Endodermal cell (in vitro differentiated cells): ENCODE measurements at regions not wholly inside any gene's neighbourhood (a gene's known extent, or its start where the extent isn't known, plus 50 kb on each side); places are given as distances from the start of the nearest gene placed in this dataset.
"Not testable (repeated sequence)": the region's sequence is repeated elsewhere in the genome, so short reads cannot be mapped to it uniquely, and the experiment has no call there.

ENCODE experiments used
- DNase-seq: peaks from one replicate; pipeline ENCODE4 v3.0.0-alpha.2; 2017
- H3K27ac ChIP-seq: 2 replicates; pipeline ENCODE4 v1.5.1; 2013; ENCODE audit warnings: mild to moderate bottlenecking, low read depth, low read length, moderate library complexity
- H3K27me3 ChIP-seq: 2 replicates; pipeline ENCODE4 v1.6.1; 2013; ENCODE audit warnings: mild to moderate bottlenecking, low read length, moderate library complexity; ENCODE audit not compliant: insufficient read depth, control insufficient read depth, poor library complexity, severe bottlenecking
- H3K36me3 ChIP-seq: 2 replicates; pipeline ENCODE4 v1.7.0; 2013; ENCODE audit warnings: mild to moderate bottlenecking, low read length, moderate library complexity; ENCODE audit not compliant: control insufficient read depth, insufficient read depth
- H3K4me1 ChIP-seq: one replicate; pipeline ENCODE4 v1.7.0; 2013; ENCODE audit warnings: low read length; ENCODE audit not compliant: control insufficient read depth, insufficient read depth
- H3K4me3 ChIP-seq: 2 replicates; pipeline ENCODE4 v1.5.1; 2013; ENCODE audit warnings: mild to moderate bottlenecking, low read length, moderate library complexity
- H3K9ac ChIP-seq: 2 replicates; pipeline ENCODE4 v1.6.1; 2013; ENCODE audit warnings: mild to moderate bottlenecking, low read length, moderate library complexity; ENCODE audit not compliant: poor library complexity, severe bottlenecking; ENCODE audit errors: extremely low read depth
- H3K9me3 ChIP-seq: 2 replicates; pipeline ENCODE4 v1.6.1; 2013; ENCODE audit warnings: mild to moderate bottlenecking, low read length, moderate library complexity; ENCODE audit not compliant: control insufficient read depth
- H3K27ac Mint-ChIP-seq: 2 replicates; pipeline ENCODE4 v1.8.0; 2020; ENCODE audit warnings: mixed read lengths
- H3K27me3 Mint-ChIP-seq: 2 replicates; pipeline ENCODE4 v1.8.0; 2021; ENCODE audit warnings: mild to moderate bottlenecking, mixed read lengths; ENCODE audit not compliant: insufficient read depth
- H3K36me3 Mint-ChIP-seq: 2 replicates; pipeline ENCODE4 v1.8.0; 2020; ENCODE audit warnings: low read depth, mixed read lengths
- H3K4me1 Mint-ChIP-seq: 2 replicates; pipeline ENCODE4 v1.8.0; 2020; ENCODE audit warnings: mixed read lengths
- H3K4me3 Mint-ChIP-seq: 2 replicates; pipeline ENCODE4 v1.8.0; 2020; ENCODE audit warnings: mild to moderate bottlenecking, moderate library complexity, mixed read lengths
- H3K9me3 Mint-ChIP-seq: 2 replicates; pipeline ENCODE4 v1.8.0; 2020; ENCODE audit warnings: mild to moderate bottlenecking, mixed read lengths
- CTCF ChIP-seq: fragments of 200-600 bp; sonication (generic); conservative IDR thresholded peaks from 2 replicates; pipeline ENCODE4 v1.5.0; 2021; ENCODE audit warnings: antibody characterized with exemption, mild to moderate bottlenecking
- WGBS, 2 experiments: methylation state at CpG; one replicate each; pipeline versions ENCODE4 v1.1.5 to v1.1.7; 2013; ENCODE audit warnings: missing lambda C conversion rate in 2 of 2, mixed read lengths in 1 of 2; ENCODE audit not compliant: insufficient coverage in 1 of 2, insufficient read length in 1 of 2; 5-methylcytosine and 5-hydroxymethylcytosine counted together

DNA sequence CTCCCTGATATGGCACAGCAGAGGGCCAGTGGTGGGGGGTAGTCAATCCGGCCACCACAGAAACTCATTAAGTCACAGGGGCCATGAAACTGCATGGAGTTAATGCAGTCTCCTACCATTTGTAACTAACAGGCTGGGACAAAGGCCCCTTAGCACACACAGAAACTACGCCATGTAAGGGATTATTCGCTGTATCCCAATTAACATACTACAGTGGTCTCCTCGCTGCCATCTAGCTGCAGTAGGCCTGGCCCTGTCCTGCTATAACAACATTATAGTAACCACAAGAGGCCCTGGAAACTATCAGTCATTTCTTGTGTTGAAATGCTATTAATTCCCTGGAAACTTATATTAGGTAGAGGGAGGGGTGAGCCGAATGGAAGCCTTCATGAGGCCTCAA, 72.3 kb upstream of the CCN2 start:
- Mint-ChIP-seq H3K4me3 (no peak overlapping the region), H3K36me3 (no peaks in the 10 kb centered on the region), H3K27me3 (no peaks in the 10 kb centered on the region), H3K27ac (no peak overlapping the region), H3K4me1 (peaks cover 11% of the 10 kb centered on the region), H3K9me3 (no peaks in the 10 kb centered on the region)
- no peaks in the 10 kb centered on the region for H3K36me3 ChIP-seq
- 85% methylated on average over 5 of the region's 5 CpGs; no CpG with 5 or more reads in 1 of the 2 experiments for WGBS, 2 experiments
- no peaks in the 10 kb centered on the region for H3K27me3 ChIP-seq
- no peak overlapping the region for H3K9ac ChIP-seq
- peak; percentile 64 for TF ChIP-seq CTCF
- H3K4me3 ChIP-seq = no peak overlapping the region
- peak overlapping the region; percentile 29 for H3K27ac ChIP-seq
- no peaks in the 10 kb centered on the region for H3K4me1 ChIP-seq
- no peaks in the 10 kb centered on the region for H3K9me3 ChIP-seq
- DNase-seq = peak; percentile 63

DNA sequence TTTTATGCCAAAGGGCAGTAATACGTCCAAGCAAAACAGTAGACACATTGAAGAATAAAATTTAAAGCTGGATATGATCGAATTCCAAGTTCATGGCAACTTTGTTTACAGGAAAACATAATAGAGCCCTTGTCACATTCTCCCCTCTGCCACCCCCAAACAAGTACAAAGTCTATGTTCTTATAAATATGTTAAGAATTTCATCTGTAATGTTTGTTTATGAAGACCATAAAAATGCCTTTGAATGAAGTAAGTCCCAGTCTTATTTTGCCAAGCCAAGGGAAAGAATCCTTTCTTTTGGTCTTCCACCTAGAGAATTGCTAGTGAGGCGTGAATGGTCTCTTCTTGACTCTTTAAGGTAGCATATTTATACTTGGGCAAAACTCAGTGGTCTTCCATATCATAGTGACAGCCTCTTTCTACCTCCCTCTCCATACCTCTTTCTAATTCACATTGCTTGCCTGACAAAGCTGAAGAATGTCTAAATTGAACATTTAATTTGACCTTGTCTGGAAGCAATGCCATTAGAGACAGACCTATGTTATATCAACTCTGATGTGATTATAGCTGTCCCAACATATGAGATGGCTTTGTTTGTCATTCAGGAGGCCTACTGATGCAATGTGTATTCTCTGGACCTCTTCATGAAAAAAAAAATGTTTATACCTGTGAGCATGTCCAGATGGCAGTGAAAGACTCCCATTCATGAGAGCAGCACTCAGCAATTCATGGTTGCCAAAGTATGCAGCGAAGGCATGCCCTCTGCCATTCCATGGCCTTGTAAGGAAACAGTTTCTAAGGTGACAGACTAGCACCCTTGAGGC, 70.6 kb upstream of the CCN2 start:
- H3K36me3 Mint-ChIP-seq = no peaks in the 10 kb centered on the region
- Histone ChIP-seq H3K4me1 (no peaks in the 10 kb centered on the region), H3K27ac (peak overlapping the region; percentile 42), H3K9me3 (no peaks in the 10 kb centered on the region), H3K27me3 (no peaks in the 10 kb centered on the region), H3K36me3 (no peaks in the 10 kb centered on the region), H3K4me3 (no peak overlapping the region), H3K9ac (no peak overlapping the region)
- H3K4me3 Mint-ChIP-seq = no peak overlapping the region
- TF ChIP-seq CTCF = no peak
- peaks cover 11% of the 10 kb centered on the region for H3K4me1 Mint-ChIP-seq
- no peak overlapping the region for H3K27ac Mint-ChIP-seq
- DNase-seq = peak; percentile 53
- no peaks in the 10 kb centered on the region for H3K9me3 Mint-ChIP-seq
- no peaks in the 10 kb centered on the region for H3K27me3 Mint-ChIP-seq
- 89 to 93% methylated on average over 2 to 4 of the region's 4 CpGs for WGBS, 2 experiments

DNA sequence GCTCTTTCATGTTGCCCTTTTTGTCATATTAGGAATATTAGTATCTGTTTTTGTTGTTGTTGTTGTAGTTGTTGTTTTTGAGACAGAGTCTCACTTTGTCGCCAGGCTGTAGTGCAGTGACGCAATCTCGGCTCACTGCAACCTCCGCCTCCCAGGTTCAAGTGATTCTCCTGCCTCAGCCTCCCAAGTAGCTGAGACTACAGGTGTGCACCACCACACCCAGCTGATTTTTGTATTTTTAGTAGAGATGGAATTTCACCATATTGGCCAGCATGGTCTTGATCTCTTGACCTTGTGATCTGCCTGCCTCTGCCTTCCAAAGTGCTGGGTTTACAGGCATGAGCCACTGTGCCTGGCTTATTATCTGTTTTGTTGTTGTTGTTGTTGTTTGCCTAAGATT, 69.7 kb upstream of the CCN2 start:
- H3K4me1 Mint-ChIP-seq = peaks cover 11% of the 10 kb centered on the region
- DNase-seq, H3K36me3 Mint-ChIP-seq, H3K27ac ChIP-seq, H3K9ac ChIP-seq, H3K4me3 Mint-ChIP-seq, H3K27ac Mint-ChIP-seq, H3K9me3 ChIP-seq, H3K4me3 ChIP-seq, H3K27me3 ChIP-seq, H3K36me3 ChIP-seq, H3K9me3 Mint-ChIP-seq, H3K4me1 ChIP-seq, H3K27me3 Mint-ChIP-seq: not testable (repeated sequence)
- WGBS, 2 experiments = 100% methylated on average over 4 of the region's 4 CpGs; no CpG with 5 or more reads in 1 of the 2 experiments
